Liver (tissue), 8 donors: ENCODE measurements at regions not wholly inside any gene's neighbourhood (a gene's known extent, or its start where the extent isn't known, plus 50 kb on each side); places are given as distances from the start of the nearest gene placed in this dataset.

Experiments used
- DNase-seq: peaks from one replicate; pipeline ENCODE4 v3.0.0-alpha.2; 2017; ENCODE audit warnings: low spot score
- H3K27ac ChIP-seq, 2 donors: one replicate each; pipeline ENCODE4 v1.7.0; 2013; ENCODE audit warnings: inconsistent platforms in 2 of 2, low read length in 2 of 2, control low read depth in 1 of 2, low read depth in 1 of 2, mild to moderate bottlenecking in 1 of 2
- H3K27me3 ChIP-seq, 4 donors: one replicate each; pipeline versions ENCODE4 v1.6.1 to v1.7.0; 2013; ENCODE audit warnings: low read length in 3 of 4, inconsistent platforms in 1 of 4, mild to moderate bottlenecking in 1 of 4, moderate library complexity in 1 of 4; ENCODE audit not compliant: control insufficient read depth in 4 of 4, insufficient read depth in 4 of 4
- H3K36me3 ChIP-seq, 4 donors: one replicate each; pipeline versions ENCODE4 v1.6.1 to v1.7.0; 2013; ENCODE audit warnings: low read length in 3 of 4, mild to moderate bottlenecking in 3 of 4, low read depth in 1 of 4, moderate library complexity in 1 of 4; ENCODE audit not compliant: control insufficient read depth in 4 of 4, insufficient read depth in 3 of 4
- H3K4me1 ChIP-seq, 4 donors: one replicate each; pipeline versions ENCODE4 v1.6.1 to v1.7.0; 2013; ENCODE audit warnings: low read length in 3 of 4, mild to moderate bottlenecking in 3 of 4, moderate library complexity in 1 of 4; ENCODE audit not compliant: control insufficient read depth in 4 of 4, insufficient read depth in 4 of 4
- H3K4me3 ChIP-seq, 3 donors: one replicate each; pipeline versions ENCODE4 v1.6.1 to v1.7.0; 2013; ENCODE audit warnings: low read length in 3 of 3, control low read depth in 1 of 3, low read depth in 1 of 3, mild to moderate bottlenecking in 1 of 3
- H3K9ac ChIP-seq, 2 donors: one replicate each; pipeline ENCODE4 v1.7.0; 2013; ENCODE audit warnings: low read length in 2 of 2, mild to moderate bottlenecking in 2 of 2, moderate library complexity in 2 of 2, control low read depth in 1 of 2, low read depth in 1 of 2
- H3K9me3 ChIP-seq, 4 donors: one replicate each; pipeline versions ENCODE4 v1.6.1 to v1.7.0; 2013; ENCODE audit warnings: low read length in 3 of 4; ENCODE audit not compliant: control insufficient read depth in 4 of 4
- EGR1 ChIP-seq, 2 donors: IDR thresholded peaks; 2 replicates each; pipeline ENCODE4 v1.6.1; 2016 to 2018; ENCODE audit warnings: antibody characterized with exemption in 2 of 2, low read depth in 2 of 2
- FOXA1 ChIP-seq: IDR thresholded peaks from 2 replicates; pipeline ENCODE4 v1.6.1; 2016; ENCODE audit warnings: antibody characterized with exemption
- FOXA2 ChIP-seq: IDR thresholded peaks from 2 replicates; pipeline ENCODE4 v1.6.1; 2016; ENCODE audit warnings: antibody characterized with exemption
- GABPA ChIP-seq, 2 donors: IDR thresholded peaks in 1 of 2; conservative IDR thresholded peaks in 1 of 2; 2 replicates each; pipeline ENCODE4 v1.6.1; 2016; ENCODE audit warnings: antibody characterized with exemption in 2 of 2, mild to moderate bottlenecking in 1 of 2, moderate library complexity in 1 of 2
- HNF4A ChIP-seq, 2 donors: conservative IDR thresholded peaks; 2 replicates each; pipeline ENCODE4 v1.6.1; 2016; ENCODE audit warnings: antibody characterized with exemption in 2 of 2, mild to moderate bottlenecking in 2 of 2
- HNF4G ChIP-seq: IDR thresholded peaks from 2 replicates; pipeline ENCODE4 v1.6.1; 2016; ENCODE audit warnings: antibody characterized with exemption
- JUND ChIP-seq, 2 donors: IDR thresholded peaks; 2 replicates each; pipeline ENCODE4 v1.6.1; 2016; ENCODE audit warnings: antibody characterized with exemption in 2 of 2
- NR2F2 ChIP-seq: IDR thresholded peaks from 2 replicates; pipeline ENCODE4 v1.6.1; 2016; ENCODE audit warnings: antibody characterized with exemption
- RAD21 ChIP-seq, 2 donors: IDR thresholded peaks; 2 replicates each; pipeline ENCODE4 v1.6.1; 2016; ENCODE audit warnings: antibody characterized with exemption in 2 of 2, mild to moderate bottlenecking in 2 of 2
- RXRA ChIP-seq, 2 donors: IDR thresholded peaks; 2 replicates each; pipeline ENCODE4 v1.6.1; 2017 to 2018; ENCODE audit warnings: antibody characterized with exemption in 2 of 2, mild to moderate bottlenecking in 1 of 2
- SP1 ChIP-seq: IDR thresholded peaks from 2 replicates; pipeline ENCODE4 v1.6.1; 2018; ENCODE audit warnings: antibody characterized with exemption, mild to moderate bottlenecking
- TAF1 ChIP-seq: conservative IDR thresholded peaks from 2 replicates; pipeline ENCODE4 v1.6.1; 2016; ENCODE audit warnings: antibody characterized with exemption, mild to moderate bottlenecking
- YY1 ChIP-seq: IDR thresholded peaks from 2 replicates; pipeline ENCODE4 v1.6.1; 2016; ENCODE audit warnings: antibody characterized with exemption, mild to moderate bottlenecking
- WGBS: extraction: QIAGEN DNeasy Blood & Tissue Kit; methylation state at CpG from one replicate; pipeline ENCODE4 v1.1.7; 2013; 5-methylcytosine and 5-hydroxymethylcytosine counted together
- TF ChIP-seq, protein P1 (sequence below): IDR thresholded peaks from 2 replicates; pipeline ENCODE4 v1.6.1; 2016; ENCODE audit warnings: antibody characterized with exemption
- TF ChIP-seq, protein P2 (sequence below): fragments of 150-350 bp; IDR thresholded peaks from 2 replicates; pipeline ENCODE4 v1.5.1; 2017; ENCODE audit warnings: improper control_type of control experiment, low read depth, low read length; ENCODE audit not compliant: missing input control
- TF ChIP-seq, protein P3 (sequence below): IDR thresholded peaks from 2 replicates; pipeline ENCODE4 v1.6.1; 2016; ENCODE audit warnings: antibody characterized with exemption
- donor health status: healthy.
- donor health status: healthy.
- donor health status: healthy.
- donor health status: healthy.
- donor health status: healthy.

- Histone ChIP-seq H3K4me1 (no peaks in the 10 kb centered on the region), H3K9me3 (no peaks in the 10 kb centered on the region), H3K36me3 (no peaks in the 10 kb centered on the region), H3K4me3 (no peak overlapping the region), H3K27me3 (no peaks in the 10 kb centered on the region), H3K9ac (no peak overlapping the region), H3K27ac (no peak overlapping the region)
- no peak for DNase-seq
- WGBS, result 84% methylated on average over 2 of the region's 2 CpGs
- TF ChIP-seq, protein P1, sequence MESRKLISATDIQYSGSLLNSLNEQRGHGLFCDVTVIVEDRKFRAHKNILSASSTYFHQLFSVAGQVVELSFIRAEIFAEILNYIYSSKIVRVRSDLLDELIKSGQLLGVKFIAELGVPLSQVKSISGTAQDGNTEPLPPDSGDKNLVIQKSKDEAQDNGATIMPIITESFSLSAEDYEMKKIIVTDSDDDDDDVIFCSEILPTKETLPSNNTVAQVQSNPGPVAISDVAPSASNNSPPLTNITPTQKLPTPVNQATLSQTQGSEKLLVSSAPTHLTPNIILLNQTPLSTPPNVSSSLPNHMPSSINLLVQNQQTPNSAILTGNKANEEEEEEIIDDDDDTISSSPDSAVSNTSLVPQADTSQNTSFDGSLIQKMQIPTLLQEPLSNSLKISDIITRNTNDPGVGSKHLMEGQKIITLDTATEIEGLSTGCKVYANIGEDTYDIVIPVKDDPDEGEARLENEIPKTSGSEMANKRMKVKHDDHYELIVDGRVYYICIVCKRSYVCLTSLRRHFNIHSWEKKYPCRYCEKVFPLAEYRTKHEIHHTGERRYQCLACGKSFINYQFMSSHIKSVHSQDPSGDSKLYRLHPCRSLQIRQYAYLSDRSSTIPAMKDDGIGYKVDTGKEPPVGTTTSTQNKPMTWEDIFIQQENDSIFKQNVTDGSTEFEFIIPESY, result no peak
- TF ChIP-seq HNF4G, result no peak
- no peak for TF ChIP-seq FOXA1
- TF ChIP-seq NR2F2, result no peak
- TF ChIP-seq RAD21 (IDR thresholded peaks at IDR 0.05), result no peak
- no peak for TF ChIP-seq SP1
- TF ChIP-seq TAF1, result no peak
- no peak for TF ChIP-seq GABPA (IDR thresholded peaks at IDR 0.05 in 1 of 2, conservative IDR thresholded peaks at IDR 0.05 in 1 of 2)
These were observed 599.0 kb downstream of the ZPLD1 start for GRCh38 chr3:103033841-103034240.

DNA sequence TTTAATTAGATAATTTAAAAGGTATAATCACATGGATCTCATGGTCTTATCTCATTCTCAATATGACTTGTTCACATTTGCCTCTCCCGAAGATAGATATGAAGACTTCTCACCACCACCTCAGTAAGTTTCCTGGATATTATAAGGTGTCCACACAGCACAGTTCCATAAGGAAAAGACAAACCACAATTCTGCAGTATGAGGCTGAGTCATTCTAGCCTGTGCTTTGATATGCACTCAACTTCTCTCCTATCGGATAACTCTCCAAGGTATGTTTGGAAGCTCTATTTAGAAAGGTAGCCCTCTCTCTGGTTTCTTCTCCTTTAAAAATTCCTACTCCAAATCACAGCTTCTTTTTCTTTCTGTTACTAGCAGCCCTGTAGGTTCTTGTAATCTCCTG, 612.8 kb downstream of the ZPLD1 start:
- Histone ChIP-seq H3K4me1 (no peaks in the 10 kb centered on the region), H3K36me3 (no peaks in the 10 kb centered on the region), H3K9me3 (no peaks in the 10 kb centered on the region), H3K4me3 (no peak overlapping the region), H3K27me3 (peaks cover 0 to 2% (median 0%) of the 10 kb centered on the region in 4 donors), H3K9ac (no peak overlapping the region), H3K27ac (no peak overlapping the region)
- no peak for TF ChIP-seq YY1
- no peak for TF ChIP-seq JUND (IDR thresholded peaks at IDR 0.05)
- no peak for TF ChIP-seq NR2F2
- TF ChIP-seq RXRA (IDR thresholded peaks at IDR 0.05), result no peak
- TF ChIP-seq HNF4G, result no peak
- no peak for TF ChIP-seq RAD21 (IDR thresholded peaks at IDR 0.05)
- TF ChIP-seq, protein P2, sequence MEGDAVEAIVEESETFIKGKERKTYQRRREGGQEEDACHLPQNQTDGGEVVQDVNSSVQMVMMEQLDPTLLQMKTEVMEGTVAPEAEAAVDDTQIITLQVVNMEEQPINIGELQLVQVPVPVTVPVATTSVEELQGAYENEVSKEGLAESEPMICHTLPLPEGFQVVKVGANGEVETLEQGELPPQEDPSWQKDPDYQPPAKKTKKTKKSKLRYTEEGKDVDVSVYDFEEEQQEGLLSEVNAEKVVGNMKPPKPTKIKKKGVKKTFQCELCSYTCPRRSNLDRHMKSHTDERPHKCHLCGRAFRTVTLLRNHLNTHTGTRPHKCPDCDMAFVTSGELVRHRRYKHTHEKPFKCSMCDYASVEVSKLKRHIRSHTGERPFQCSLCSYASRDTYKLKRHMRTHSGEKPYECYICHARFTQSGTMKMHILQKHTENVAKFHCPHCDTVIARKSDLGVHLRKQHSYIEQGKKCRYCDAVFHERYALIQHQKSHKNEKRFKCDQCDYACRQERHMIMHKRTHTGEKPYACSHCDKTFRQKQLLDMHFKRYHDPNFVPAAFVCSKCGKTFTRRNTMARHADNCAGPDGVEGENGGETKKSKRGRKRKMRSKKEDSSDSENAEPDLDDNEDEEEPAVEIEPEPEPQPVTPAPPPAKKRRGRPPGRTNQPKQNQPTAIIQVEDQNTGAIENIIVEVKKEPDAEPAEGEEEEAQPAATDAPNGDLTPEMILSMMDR, result no peak
- no peak for TF ChIP-seq HNF4A (conservative IDR thresholded peaks at IDR 0.05)
- no peak for TF ChIP-seq EGR1 (IDR thresholded peaks at IDR 0.05; ENCODE audit: low read depth in 2 of 2)
- no peak for TF ChIP-seq FOXA1
- no peak for TF ChIP-seq FOXA2
- TF ChIP-seq, protein P3, sequence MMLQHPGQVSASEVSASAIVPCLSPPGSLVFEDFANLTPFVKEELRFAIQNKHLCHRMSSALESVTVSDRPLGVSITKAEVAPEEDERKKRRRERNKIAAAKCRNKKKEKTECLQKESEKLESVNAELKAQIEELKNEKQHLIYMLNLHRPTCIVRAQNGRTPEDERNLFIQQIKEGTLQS, result no peak
- no peak for TF ChIP-seq TAF1
- 90% methylated on average over 2 of the region's 2 CpGs for WGBS
- no peak for DNase-seq
